Fibroblast of lung (primary cell): ENCODE measurements at regions not wholly inside any gene's neighbourhood (a gene's known extent, or its start where the extent isn't known, plus 50 kb on each side); places are given as distances from the start of the nearest gene placed in this dataset.

Experiments used
- DNase-seq, 2 donors: peaks; one replicate each; pipeline versions ENCODE4 v3.0.0 to v3.0.0-alpha.2; 2010; ENCODE audit warnings: low read depth in 2 of 2
- H2AFZ ChIP-seq: 2 replicates; pipeline ENCODE4 v1.5.1; 2012; ENCODE audit warnings: low read length, control low read depth, inconsistent platforms
- H3K27ac ChIP-seq: 2 replicates; pipeline ENCODE4 v1.5.1; 2011; ENCODE audit warnings: low read length, control low read depth; ENCODE audit not compliant: insufficient read depth
- H3K27me3 ChIP-seq: 2 replicates; pipeline ENCODE4 v1.5.1; 2011; ENCODE audit warnings: mild to moderate bottlenecking, low read length; ENCODE audit not compliant: control insufficient read depth, insufficient read depth
- H3K36me3 ChIP-seq: 2 replicates; pipeline ENCODE4 v1.5.1; 2011; ENCODE audit warnings: low read length; ENCODE audit not compliant: control insufficient read depth, insufficient read depth
- H3K4me1 ChIP-seq: 2 replicates; pipeline ENCODE4 v1.5.1; 2011; ENCODE audit warnings: low read length; ENCODE audit not compliant: control insufficient read depth, insufficient read depth; ENCODE audit errors: extremely low read depth
- H3K4me2 ChIP-seq: 2 replicates; pipeline ENCODE4 v1.5.1; 2011; ENCODE audit warnings: low read length, control low read depth; ENCODE audit not compliant: insufficient read depth; ENCODE audit errors: extremely low read depth
- H3K4me3 ChIP-seq, 4 experiments: fragments of 200-600 bp in 1 of 4; sonication (generic) in 1 of 4; replicated peaks in 1 of 4; 2 replicates each; pipeline ENCODE4 v1.5.1; 2011 to 2016; ENCODE audit warnings: low read length in 4 of 4, low read depth in 3 of 4, mild to moderate bottlenecking in 3 of 4, control low read depth in 2 of 4, inconsistent platforms in 1 of 4, mixed read lengths in 1 of 4; ENCODE audit not compliant: insufficient read depth in 1 of 4; ENCODE audit errors: control extremely low read depth in 1 of 4
- H3K79me2 ChIP-seq: 2 replicates; pipeline ENCODE4 v1.5.1; 2012; ENCODE audit warnings: mild to moderate bottlenecking, low read length, inconsistent platforms; ENCODE audit not compliant: control insufficient read depth, insufficient read depth
- H3K9ac ChIP-seq: 2 replicates; pipeline ENCODE4 v1.5.1; 2011; ENCODE audit warnings: mild to moderate bottlenecking, low read length, control low read depth; ENCODE audit not compliant: insufficient read depth
- H3K9me3 ChIP-seq: 2 replicates; pipeline ENCODE4 v1.5.1; 2012; ENCODE audit warnings: low read depth, low read length; ENCODE audit not compliant: control insufficient read depth, insufficient read depth
- H4K20me1 ChIP-seq: 2 replicates; pipeline ENCODE4 v1.5.1; 2011; ENCODE audit warnings: low read length; ENCODE audit not compliant: control insufficient read depth, insufficient read depth; ENCODE audit errors: extremely low read depth
- EZH2 ChIP-seq: IDR thresholded peaks from 2 replicates; pipeline ENCODE4 v1.5.1; 2012; ENCODE audit warnings: low read length, control low read depth, mild to moderate bottlenecking; ENCODE audit errors: missing control alignments
- TF ChIP-seq, protein P1 (sequence below), 2 donors: IDR thresholded peaks in 1 of 2; conservative IDR thresholded peaks in 1 of 2; 1 replicate in 1 of 2; 2 replicates in 1 of 2; pipeline ENCODE4 v1.5.1; 2011 to 2012; ENCODE audit warnings: low read length in 2 of 2, control low read depth in 1 of 2, inconsistent platforms in 1 of 2, low read depth in 1 of 2, mild to moderate bottlenecking in 1 of 2

GRCh38 chr11:15535414-15535813, 420.7 kb downstream of the INSC start:
- Histone ChIP-seq H3K27ac (no peak overlapping the region), H3K4me2 (no peak overlapping the region), H3K36me3 (no peaks in the 10 kb centered on the region), H3K27me3 (no peaks in the 10 kb centered on the region), H3K9me3 (no peaks in the 10 kb centered on the region), H4K20me1 (no peaks in the 10 kb centered on the region), H3K4me1 (no peaks in the 10 kb centered on the region), H3K4me3 (no peak overlapping the region), H3K79me2 (no peaks in the 10 kb centered on the region), H3K9ac (no peak overlapping the region), H2AFZ (no peak overlapping the region)
- TF ChIP-seq EZH2, result no peak
- TF ChIP-seq, protein P1, sequence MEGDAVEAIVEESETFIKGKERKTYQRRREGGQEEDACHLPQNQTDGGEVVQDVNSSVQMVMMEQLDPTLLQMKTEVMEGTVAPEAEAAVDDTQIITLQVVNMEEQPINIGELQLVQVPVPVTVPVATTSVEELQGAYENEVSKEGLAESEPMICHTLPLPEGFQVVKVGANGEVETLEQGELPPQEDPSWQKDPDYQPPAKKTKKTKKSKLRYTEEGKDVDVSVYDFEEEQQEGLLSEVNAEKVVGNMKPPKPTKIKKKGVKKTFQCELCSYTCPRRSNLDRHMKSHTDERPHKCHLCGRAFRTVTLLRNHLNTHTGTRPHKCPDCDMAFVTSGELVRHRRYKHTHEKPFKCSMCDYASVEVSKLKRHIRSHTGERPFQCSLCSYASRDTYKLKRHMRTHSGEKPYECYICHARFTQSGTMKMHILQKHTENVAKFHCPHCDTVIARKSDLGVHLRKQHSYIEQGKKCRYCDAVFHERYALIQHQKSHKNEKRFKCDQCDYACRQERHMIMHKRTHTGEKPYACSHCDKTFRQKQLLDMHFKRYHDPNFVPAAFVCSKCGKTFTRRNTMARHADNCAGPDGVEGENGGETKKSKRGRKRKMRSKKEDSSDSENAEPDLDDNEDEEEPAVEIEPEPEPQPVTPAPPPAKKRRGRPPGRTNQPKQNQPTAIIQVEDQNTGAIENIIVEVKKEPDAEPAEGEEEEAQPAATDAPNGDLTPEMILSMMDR (conservative IDR thresholded peaks at IDR 0.05 in 1 of 2, IDR thresholded peaks at IDR 0.05 in 1 of 2; ENCODE audit: low read depth in 1 of 2, low read length in 2 of 2), result no peak
- DNase-seq, result no peak

GRCh38 chr11:15536438-15536837, 421.7 kb downstream of the INSC start:
- H3K27ac ChIP-seq, result no peak overlapping the region
- no peak for DNase-seq
- no peak overlapping the region for H3K4me2 ChIP-seq
- no peaks in the 10 kb centered on the region for H3K9me3 ChIP-seq
- H3K4me1 ChIP-seq, result no peaks in the 10 kb centered on the region
- H3K4me3 ChIP-seq, result no peak overlapping the region
- TF ChIP-seq, protein P1 (conservative IDR thresholded peaks at IDR 0.05 in 1 of 2, IDR thresholded peaks at IDR 0.05 in 1 of 2; ENCODE audit: low read depth in 1 of 2, low read length in 2 of 2), result no peak
- TF ChIP-seq EZH2, result no peak
- no peaks in the 10 kb centered on the region for H3K27me3 ChIP-seq
- H3K36me3 ChIP-seq, result no peaks in the 10 kb centered on the region
- no peak overlapping the region for H3K9ac ChIP-seq
- H2AFZ ChIP-seq, result no peak overlapping the region
- H3K79me2 ChIP-seq, result no peaks in the 10 kb centered on the region
- no peaks in the 10 kb centered on the region for H4K20me1 ChIP-seq

GRCh38 chr11:15539645-15540044, 424.9 kb downstream of the INSC start:
- H3K27ac ChIP-seq, result no peak overlapping the region
- no peak overlapping the region for H3K9ac ChIP-seq
- no peaks in the 10 kb centered on the region for H3K36me3 ChIP-seq
- H3K4me2 ChIP-seq, result no peak overlapping the region
- no peaks in the 10 kb centered on the region for H3K4me1 ChIP-seq
- H3K79me2 ChIP-seq, result no peaks in the 10 kb centered on the region
- H4K20me1 ChIP-seq, result no peaks in the 10 kb centered on the region
- no peak overlapping the region for H2AFZ ChIP-seq
- no peak for DNase-seq
- H3K27me3 ChIP-seq, result no peaks in the 10 kb centered on the region
- no peak overlapping the region for H3K4me3 ChIP-seq
- H3K9me3 ChIP-seq, result no peaks in the 10 kb centered on the region
- TF ChIP-seq EZH2, result no peak
- TF ChIP-seq, protein P1 (conservative IDR thresholded peaks at IDR 0.05 in 1 of 2, IDR thresholded peaks at IDR 0.05 in 1 of 2; ENCODE audit: low read depth in 1 of 2, low read length in 2 of 2), result no peak
